HG03571 (cell line): ENCODE measurements at regions not wholly inside any gene's neighbourhood (a gene's known extent, or its start where the extent isn't known, plus 50 kb on each side); places are given as distances from the start of the nearest gene placed in this dataset.
"Not testable (repeated sequence)": the region's sequence is repeated elsewhere in the genome, so short reads cannot be mapped to it uniquely, and the experiment has no call there.

Source experiments
- ATAC-seq: cut with Tn5 transposase; IDR thresholded peaks from one replicate; pipeline ENCODE4 v1.9.1; 2021; ENCODE audit not compliant: unreplicated experiment

GRCh38 chr13:88196106-88196505 is 524.9 kb downstream of the SLITRK5 start:
- ATAC-seq = no peak

- no peak for ATAC-seq
These were observed 546.2 kb downstream of the SLITRK5 start for GRCh38 chr13:88217372-88217771.

GRCh38 chr13:88217883-88218282 is 546.7 kb downstream of the SLITRK5 start:
- no peak for ATAC-seq

GRCh38 chr13:88223958-88224357 is 552.8 kb downstream of the SLITRK5 start:
- no peak for ATAC-seq

- no peak for ATAC-seq
These were observed 564.3 kb downstream of the SLITRK5 start for GRCh38 chr13:88235441-88235840.

GRCh38 chr13:88246239-88246638 is 575.1 kb downstream of the SLITRK5 start:
- ATAC-seq = no peak

GRCh38 chr13:88248393-88248792 is 577.2 kb downstream of the SLITRK5 start:
- no peak for ATAC-seq

- no peak for ATAC-seq
These were observed 586.5 kb downstream of the SLITRK5 start for GRCh38 chr13:88257706-88258105.

GRCh38 chr13:88263808-88264207 is 592.6 kb downstream of the SLITRK5 start:
- no peak for ATAC-seq

GRCh38 chr13:88281841-88282240 is 610.7 kb downstream of the SLITRK5 start:
- no peak for ATAC-seq

- ATAC-seq = no peak
These were observed 614.2 kb downstream of the SLITRK5 start for GRCh38 chr13:88285329-88285728.

- no peak for ATAC-seq
These were observed 617.2 kb downstream of the SLITRK5 start for GRCh38 chr13:88288326-88288725.

GRCh38 chr13:88291731-88292130 is 620.6 kb downstream of the SLITRK5 start:
- not testable (repeated sequence) for ATAC-seq

- ATAC-seq = no peak
These were observed 623.2 kb downstream of the SLITRK5 start for GRCh38 chr13:88294368-88294767.

- ATAC-seq = no peak
These were observed 632.0 kb downstream of the SLITRK5 start for GRCh38 chr13:88303157-88303556.

- ATAC-seq = no peak
These were observed 632.4 kb downstream of the SLITRK5 start for GRCh38 chr13:88303605-88304004.

GRCh38 chr13:88314496-88314895 is 643.3 kb downstream of the SLITRK5 start:
- ATAC-seq = no peak

GRCh38 chr13:88329066-88329465 is 657.9 kb downstream of the SLITRK5 start:
- no peak for ATAC-seq

- no peak for ATAC-seq
These were observed 668.1 kb downstream of the SLITRK5 start for GRCh38 chr13:88339271-88339741.

GRCh38 chr13:88345171-88345847 is 674.1 kb downstream of the SLITRK5 start:
- ATAC-seq = no peak

- no peak for ATAC-seq
These were observed 689.6 kb downstream of the SLITRK5 start for GRCh38 chr13:88360761-88361160.

GRCh38 chr13:88369866-88370265 is 698.7 kb downstream of the SLITRK5 start:
- no peak for ATAC-seq

GRCh38 chr13:88376760-88377388 is 705.7 kb downstream of the SLITRK5 start:
- ATAC-seq = no peak
